Liver (tissue), 3 donors: ENCODE measurements at regions not wholly inside any gene's neighbourhood (a gene's known extent, or its start where the extent isn't known, plus 50 kb on each side); places are given as distances from the start of the nearest gene placed in this dataset.

Source experiments
- ATF3 ChIP-seq: IDR thresholded peaks from 2 replicates; pipeline ENCODE4 v1.6.1; 2016; ENCODE audit warnings: antibody characterized with exemption
- CTCF ChIP-seq: fragments of 150-350 bp; IDR thresholded peaks from 2 replicates; pipeline ENCODE4 v1.5.1; 2017; ENCODE audit warnings: improper control_type of control experiment, low read depth, low read length; ENCODE audit not compliant: missing input control
- JUND ChIP-seq, 2 donors: IDR thresholded peaks; 2 replicates each; pipeline ENCODE4 v1.6.1; 2016; ENCODE audit warnings: antibody characterized with exemption in 2 of 2
- MAX ChIP-seq: IDR thresholded peaks from 2 replicates; pipeline ENCODE4 v1.6.1; 2016; ENCODE audit warnings: antibody characterized with exemption
- RAD21 ChIP-seq, 2 donors: IDR thresholded peaks; 2 replicates each; pipeline ENCODE4 v1.6.1; 2016; ENCODE audit warnings: antibody characterized with exemption in 2 of 2, mild to moderate bottlenecking in 2 of 2
- REST ChIP-seq: IDR thresholded peaks from 2 replicates; pipeline ENCODE4 v1.6.1; 2016; ENCODE audit warnings: antibody characterized with exemption, mild to moderate bottlenecking
- SP1 ChIP-seq: IDR thresholded peaks from 2 replicates; pipeline ENCODE4 v1.6.1; 2018; ENCODE audit warnings: antibody characterized with exemption, mild to moderate bottlenecking
- TAF1 ChIP-seq: conservative IDR thresholded peaks from 2 replicates; pipeline ENCODE4 v1.6.1; 2016; ENCODE audit warnings: antibody characterized with exemption, mild to moderate bottlenecking
- ZBTB33 ChIP-seq: IDR thresholded peaks from 2 replicates; pipeline ENCODE4 v1.6.1; 2016; ENCODE audit warnings: antibody characterized with exemption
- donor health status: healthy.
- donor health status: healthy.

- TF ChIP-seq CTCF (no peak), TAF1 (no peak), ZBTB33 (no peak), SP1 (no peak), JUND (IDR thresholded peaks at IDR 0.05) (no peak), RAD21 (IDR thresholded peaks at IDR 0.05) (no peak), REST (no peak), MAX (no peak), ATF3 (no peak)
These were observed 50.3 kb upstream of the CHST15 start for GRCh38 chr10:124143721-124144120.
